GM23338 (cell line): ENCODE measurements at regions not wholly inside any gene's neighbourhood (a gene's known extent, or its start where the extent isn't known, plus 50 kb on each side); places are given as distances from the start of the nearest gene placed in this dataset.

Source experiments
- ATAC-seq: fragments of 200-7000 bp; cut with Tn5 transposase; 3 replicates; pipeline ENCODE4 v1.9.1; 2020
- DNase-seq: peaks from one replicate; pipeline ENCODE4 v3.0.0-alpha.2; 2015; ENCODE audit warnings: low spot score
- H2AFZ ChIP-seq: fragments of 200-600 bp; sonication (generic); 2 replicates; pipeline ENCODE4 v1.8.0; 2016; ENCODE audit warnings: antibody characterized with exemption, mild to moderate bottlenecking, moderate library complexity
- H3F3A ChIP-seq: fragments of 200-600 bp; sonication (generic); replicated peaks from 2 replicates; pipeline ENCODE4 v1.8.0; 2017; ENCODE audit warnings: antibody characterized with exemption, mixed run types, low read depth
- H3K27ac ChIP-seq: fragments of 200-600 bp; sonication (generic); 2 replicates; pipeline ENCODE4 v1.6.1; 2016; ENCODE audit warnings: low read depth
- H3K27me3 ChIP-seq: fragments of 200-600 bp; sonication (generic); 2 replicates; pipeline ENCODE4 v1.8.0; 2016; ENCODE audit warnings: mild to moderate bottlenecking, mixed run types, moderate library complexity; ENCODE audit not compliant: insufficient read depth
- H3K36me3 ChIP-seq: fragments of 200-600 bp; sonication (generic); 2 replicates; pipeline ENCODE4 v1.8.0; 2016; ENCODE audit warnings: mild to moderate bottlenecking; ENCODE audit not compliant: insufficient read depth
- H3K4me1 ChIP-seq: fragments of 200-600 bp; sonication (generic); 2 replicates; pipeline ENCODE4 v1.8.0; 2016; ENCODE audit warnings: mild to moderate bottlenecking, moderate library complexity; ENCODE audit not compliant: insufficient read depth
- H3K4me2 ChIP-seq: fragments of 200-600 bp; sonication (generic); 2 replicates; pipeline ENCODE4 v1.7.1; 2017; ENCODE audit warnings: mixed run types
- H3K4me3 ChIP-seq: fragments of 200-600 bp; sonication (generic); 2 replicates; pipeline ENCODE4 v1.6.1; 2016; ENCODE audit warnings: mixed run types
- H3K79me2 ChIP-seq: fragments of 200-600 bp; sonication (generic); replicated peaks from 2 replicates; pipeline ENCODE4 v1.8.0; 2017; ENCODE audit warnings: mild to moderate bottlenecking; ENCODE audit not compliant: insufficient read depth
- H3K9me2 ChIP-seq: fragments of 200-600 bp; sonication (generic); 2 replicates; pipeline ENCODE4 v1.8.0; 2017; ENCODE audit not compliant: insufficient read depth
- H4K20me1 ChIP-seq: fragments of 200-600 bp; sonication (generic); replicated peaks from 2 replicates; pipeline ENCODE4 v1.8.0; 2017; ENCODE audit warnings: mild to moderate bottlenecking; ENCODE audit not compliant: insufficient read depth
- H3K27ac Mint-ChIP-seq: 2 replicates; pipeline ENCODE4 v1.8.0; 2020; ENCODE audit warnings: inconsistent platforms, mild to moderate bottlenecking, moderate library complexity, mixed read lengths
- H3K27me3 Mint-ChIP-seq: 3 replicates; pipeline ENCODE4 v1.8.0; 2022; ENCODE audit warnings: low read depth, mild to moderate bottlenecking, moderate library complexity, mixed read lengths, inconsistent platforms; ENCODE audit not compliant: insufficient read depth, poor library complexity
- H3K36me3 Mint-ChIP-seq: 3 replicates; pipeline ENCODE4 v1.8.0; 2021; ENCODE audit warnings: low read depth, mild to moderate bottlenecking, inconsistent platforms, moderate library complexity, mixed read lengths
- H3K4me1 Mint-ChIP-seq: 3 replicates; pipeline ENCODE4 v1.8.0; 2020; ENCODE audit warnings: mild to moderate bottlenecking, inconsistent platforms, mixed read lengths
- H3K4me3 Mint-ChIP-seq: 3 replicates; pipeline ENCODE4 v1.8.0; 2021; ENCODE audit warnings: moderate library complexity, mild to moderate bottlenecking, inconsistent platforms, mixed read lengths
- H3K9me3 Mint-ChIP-seq: 3 replicates; pipeline ENCODE4 v1.8.0; 2020; ENCODE audit warnings: moderate library complexity, mild to moderate bottlenecking, inconsistent platforms, mixed read lengths
- CREB1 ChIP-seq: fragments of 250-450 bp; sonication (Bioruptor Pico); IDR thresholded peaks from 2 replicates; pipeline ENCODE4 v1.5.0; 2020; ENCODE audit warnings: low read depth, mild to moderate bottlenecking, moderate library complexity
- ETS1 ChIP-seq: IDR thresholded peaks from 2 replicates; pipeline ENCODE4 v1.6.1; 2016; ENCODE audit warnings: antibody characterized with exemption
- JUNB ChIP-seq: IDR thresholded peaks from one replicate; pipeline ENCODE4 v1.6.1; 2016; ENCODE audit warnings: antibody characterized with exemption; ENCODE audit not compliant: unreplicated experiment
- NANOG ChIP-seq: IDR thresholded peaks from 2 replicates; pipeline ENCODE4 v1.6.1; 2016; ENCODE audit warnings: antibody characterized with exemption, borderline replicate concordance
- REST ChIP-seq: IDR thresholded peaks from one replicate; pipeline ENCODE4 v1.6.1; 2018; ENCODE audit warnings: antibody characterized with exemption; ENCODE audit not compliant: unreplicated experiment
- STAT1 ChIP-seq: IDR thresholded peaks from one replicate; pipeline ENCODE4 v1.6.1; 2016; ENCODE audit warnings: antibody characterized with exemption; ENCODE audit not compliant: unreplicated experiment
- ZNF462 ChIP-seq: fragments of 250-450 bp; sonication (Bioruptor Pico); IDR thresholded peaks from 2 replicates; pipeline ENCODE4 v1.5.0; 2020; ENCODE audit warnings: mild to moderate bottlenecking, moderate library complexity

GRCh38 chr3:24040311-24040710 is 95.2 kb downstream of the NR1D2 start (continued):
- no peak for TF ChIP-seq ETS1
- no peak for TF ChIP-seq JUNB
- no peak for TF ChIP-seq NANOG
- TF ChIP-seq STAT1, result no peak
- TF ChIP-seq CREB1 (CRISPR knock-in tag), result no peak
- no peak for TF ChIP-seq ZNF462 (CRISPR knock-in tag)

GRCh38 chr3:24042174-24043059 is 97.3 kb downstream of the NR1D2 start:
- Mint-ChIP-seq H3K36me3 (no peaks in the 10 kb centered on the region), H3K27me3 (no peaks in the 10 kb centered on the region), H3K27ac (no peak overlapping the region), H3K4me1 (0 out of 3 replicates have a peak, but pooled peaks cover 2% of the 10 kb centered on the region), H3K4me3 (no peak overlapping the region), H3K9me3 (no peaks in the 10 kb centered on the region)
- Histone ChIP-seq H4K20me1 (no peaks in the 10 kb centered on the region), H3K27me3 (no peaks in the 10 kb centered on the region), H3K4me2 (no peak overlapping the region), H3F3A (no peaks in the 10 kb centered on the region), H3K4me1 (no peaks in the 10 kb centered on the region), H3K79me2 (no peaks in the 10 kb centered on the region), H3K36me3 (no peaks in the 10 kb centered on the region), H2AFZ (no peak overlapping the region), H3K27ac (no peak overlapping the region), H3K9me2 (no peaks in the 10 kb centered on the region), H3K4me3 (no peak overlapping the region)
- DNase-seq, result no peak
- TF ChIP-seq ETS1 (no peak), REST (no peak)
- no peak for ATAC-seq
